OCI-LY1 (cell line): ENCODE measurements at regions not wholly inside any gene's neighbourhood (a gene's known extent, or its start where the extent isn't known, plus 50 kb on each side); places are given as distances from the start of the nearest gene placed in this dataset.

Experiments
- EZH2 ChIP-seq: fragments of 200-600 bp; sonication (generic), shearing (Covaris generic); IDR thresholded peaks from 2 replicates; pipeline ENCODE4 v1.8.0; 2017; ENCODE audit warnings: borderline replicate concordance, mixed run types, mild to moderate bottlenecking, antibody characterized with exemption, low read length, moderate library complexity, mixed read lengths
- TF ChIP-seq, protein P1 (sequence below): fragments of 200-600 bp; sonication (generic), shearing (Covaris generic); IDR thresholded peaks from 2 replicates; pipeline ENCODE4 v1.5.1; 2017; ENCODE audit warnings: mild to moderate bottlenecking, antibody characterized with exemption, low read length, moderate library complexity, mixed read lengths

DNA sequence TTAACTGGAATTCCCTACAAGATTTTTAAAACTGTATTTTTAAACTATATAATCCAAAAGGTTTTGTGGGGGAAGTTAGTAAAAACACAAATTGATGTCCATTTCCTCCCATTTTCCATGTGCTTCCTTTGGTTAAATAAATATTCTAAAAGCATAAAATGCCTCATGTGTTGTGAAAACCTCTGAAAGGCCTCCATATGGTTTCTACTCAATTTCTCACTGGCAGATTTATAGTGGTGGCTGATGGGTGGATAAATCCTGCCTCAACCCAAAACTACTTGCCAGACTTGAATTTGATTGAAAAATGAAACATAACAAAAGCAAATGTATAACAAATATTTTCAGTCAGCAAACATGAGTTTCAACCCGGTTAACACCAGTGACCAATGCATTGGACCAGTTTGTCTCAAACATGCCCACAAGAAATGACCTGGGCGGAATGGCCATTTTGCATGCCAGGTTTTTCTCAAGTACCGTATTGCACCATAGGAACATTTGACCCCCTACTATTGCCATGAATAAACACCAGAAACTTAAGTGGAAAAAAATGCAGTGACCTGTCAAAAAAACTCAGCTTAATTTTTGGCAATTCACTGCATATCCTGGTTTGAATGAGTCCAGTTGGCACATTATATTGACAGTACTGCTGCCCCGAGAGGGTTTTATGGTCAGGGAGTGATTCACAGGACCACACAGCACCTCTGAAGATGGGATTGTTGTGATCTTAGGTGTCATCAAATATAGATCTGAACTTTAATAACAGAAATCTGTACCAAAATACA is 454.6 kb upstream of the ANKRD30A start:
- TF ChIP-seq EZH2 = no peak
- TF ChIP-seq, protein P1, sequence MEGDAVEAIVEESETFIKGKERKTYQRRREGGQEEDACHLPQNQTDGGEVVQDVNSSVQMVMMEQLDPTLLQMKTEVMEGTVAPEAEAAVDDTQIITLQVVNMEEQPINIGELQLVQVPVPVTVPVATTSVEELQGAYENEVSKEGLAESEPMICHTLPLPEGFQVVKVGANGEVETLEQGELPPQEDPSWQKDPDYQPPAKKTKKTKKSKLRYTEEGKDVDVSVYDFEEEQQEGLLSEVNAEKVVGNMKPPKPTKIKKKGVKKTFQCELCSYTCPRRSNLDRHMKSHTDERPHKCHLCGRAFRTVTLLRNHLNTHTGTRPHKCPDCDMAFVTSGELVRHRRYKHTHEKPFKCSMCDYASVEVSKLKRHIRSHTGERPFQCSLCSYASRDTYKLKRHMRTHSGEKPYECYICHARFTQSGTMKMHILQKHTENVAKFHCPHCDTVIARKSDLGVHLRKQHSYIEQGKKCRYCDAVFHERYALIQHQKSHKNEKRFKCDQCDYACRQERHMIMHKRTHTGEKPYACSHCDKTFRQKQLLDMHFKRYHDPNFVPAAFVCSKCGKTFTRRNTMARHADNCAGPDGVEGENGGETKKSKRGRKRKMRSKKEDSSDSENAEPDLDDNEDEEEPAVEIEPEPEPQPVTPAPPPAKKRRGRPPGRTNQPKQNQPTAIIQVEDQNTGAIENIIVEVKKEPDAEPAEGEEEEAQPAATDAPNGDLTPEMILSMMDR = no peak
